ENCODE measurements at regions not wholly inside any gene's neighbourhood (a gene's known extent, or its start where the extent isn't known, plus 50 kb on each side); places are given as distances from the start of the nearest gene placed in this dataset.

DNA sequence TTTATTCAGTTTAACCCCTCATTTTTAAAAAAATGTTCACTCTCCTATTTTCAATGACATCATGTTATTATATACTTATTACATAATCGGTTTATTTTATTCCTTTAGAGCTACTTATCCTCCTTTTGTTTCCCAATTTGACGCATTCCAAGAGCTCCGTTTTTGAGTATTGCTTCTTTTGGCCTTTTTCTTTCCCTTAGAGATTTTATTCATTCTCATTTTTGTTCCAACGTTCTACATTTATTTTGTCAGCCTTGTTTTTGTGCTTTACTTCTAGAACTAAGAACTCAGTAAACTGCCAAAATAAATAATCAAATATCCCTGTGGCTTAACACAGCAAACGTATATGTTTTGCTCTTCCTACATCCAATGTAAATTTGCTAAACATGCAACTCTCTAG is 769.1 kb downstream of the NCAM2 start:
- no peak for TF ChIP-seq CTCF (IDR thresholded peaks at IDR 0.05)
- TF ChIP-seq SIN3A (IDR thresholded peaks at IDR 0.05; ENCODE audit: borderline replicate concordance, insufficient read depth, low read depth, low read length) = no peak

All from Panc1 (cell line).